ENCODE measurements at regions not wholly inside any gene's neighbourhood (a gene's known extent, or its start where the extent isn't known, plus 50 kb on each side); places are given as distances from the start of the nearest gene placed in this dataset.

DNA sequence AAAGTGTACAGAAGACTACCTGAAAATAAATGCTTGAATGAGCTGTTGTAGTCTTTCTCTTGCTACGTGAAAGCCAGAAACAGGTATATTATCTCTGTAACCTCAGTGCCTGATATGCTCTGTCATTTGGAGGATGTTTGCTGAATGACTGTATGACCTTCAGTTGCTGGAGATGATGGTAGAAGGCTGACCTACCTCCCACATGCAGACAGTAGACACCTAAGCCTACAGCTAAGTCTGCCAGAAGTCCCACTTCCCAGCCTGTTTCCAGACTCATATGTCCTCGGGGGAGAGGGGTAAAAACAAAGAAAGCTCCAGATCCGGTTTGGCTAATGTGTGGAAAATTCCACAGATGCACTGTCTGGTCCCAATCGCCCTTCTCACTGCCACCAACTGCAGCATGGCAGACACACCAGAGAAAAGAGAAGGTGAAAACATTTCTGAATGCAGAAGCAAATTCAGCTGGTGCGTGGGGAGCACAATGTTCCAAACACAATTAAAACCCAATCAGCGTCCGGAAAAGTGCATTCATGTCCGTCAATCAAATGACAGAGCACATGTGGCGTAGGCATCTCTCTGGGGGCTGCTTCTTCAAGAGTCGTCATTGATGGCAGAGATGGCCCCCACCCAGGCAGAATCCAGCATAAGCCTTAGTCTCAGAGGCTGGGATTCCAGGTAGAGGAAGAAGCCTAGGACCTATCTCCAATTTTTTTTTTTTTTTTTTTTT is 76.3 kb upstream of the TBX3 start:
- no peak for DNase-seq (ENCODE audit: low read depth)
- no peak overlapping the region for H3K4me3 ChIP-seq (ENCODE audit: low read depth, low read length)
- H3K27me3 ChIP-seq (ENCODE audit: control insufficient read depth, insufficient read depth, low read length) = no peaks in the 10 kb centered on the region
- no peaks in the 10 kb centered on the region for H3K36me3 ChIP-seq (ENCODE audit: control insufficient read depth, insufficient read depth, low read length)
- TF ChIP-seq, protein P1, sequence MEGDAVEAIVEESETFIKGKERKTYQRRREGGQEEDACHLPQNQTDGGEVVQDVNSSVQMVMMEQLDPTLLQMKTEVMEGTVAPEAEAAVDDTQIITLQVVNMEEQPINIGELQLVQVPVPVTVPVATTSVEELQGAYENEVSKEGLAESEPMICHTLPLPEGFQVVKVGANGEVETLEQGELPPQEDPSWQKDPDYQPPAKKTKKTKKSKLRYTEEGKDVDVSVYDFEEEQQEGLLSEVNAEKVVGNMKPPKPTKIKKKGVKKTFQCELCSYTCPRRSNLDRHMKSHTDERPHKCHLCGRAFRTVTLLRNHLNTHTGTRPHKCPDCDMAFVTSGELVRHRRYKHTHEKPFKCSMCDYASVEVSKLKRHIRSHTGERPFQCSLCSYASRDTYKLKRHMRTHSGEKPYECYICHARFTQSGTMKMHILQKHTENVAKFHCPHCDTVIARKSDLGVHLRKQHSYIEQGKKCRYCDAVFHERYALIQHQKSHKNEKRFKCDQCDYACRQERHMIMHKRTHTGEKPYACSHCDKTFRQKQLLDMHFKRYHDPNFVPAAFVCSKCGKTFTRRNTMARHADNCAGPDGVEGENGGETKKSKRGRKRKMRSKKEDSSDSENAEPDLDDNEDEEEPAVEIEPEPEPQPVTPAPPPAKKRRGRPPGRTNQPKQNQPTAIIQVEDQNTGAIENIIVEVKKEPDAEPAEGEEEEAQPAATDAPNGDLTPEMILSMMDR (IDR thresholded peaks at IDR 0.05; ENCODE audit: insufficient read depth, low read length, poor library complexity, severe bottlenecking) = no peak

DNA sequence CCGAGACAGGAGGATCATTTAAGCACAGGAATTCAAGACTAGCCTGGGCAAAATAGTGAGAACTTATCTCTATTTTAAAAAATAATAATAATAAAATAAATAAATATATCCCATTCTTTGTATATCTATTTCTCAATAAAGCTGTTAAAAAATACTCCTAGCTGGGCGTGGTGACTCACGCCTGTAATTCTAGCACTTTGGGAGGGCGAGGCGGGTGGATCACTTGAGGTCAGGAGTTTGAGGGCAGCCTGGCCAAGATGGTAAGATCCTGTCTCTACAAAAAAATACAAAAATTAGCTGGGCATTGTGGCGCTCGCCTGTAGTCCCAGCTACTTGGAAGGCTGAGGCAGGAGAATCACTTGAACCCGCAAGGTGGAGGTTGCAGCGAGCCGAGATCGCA is 75.7 kb upstream of the TBX3 start:
- H3K4me3 ChIP-seq (ENCODE audit: low read depth, low read length) = no peak overlapping the region

DNA sequence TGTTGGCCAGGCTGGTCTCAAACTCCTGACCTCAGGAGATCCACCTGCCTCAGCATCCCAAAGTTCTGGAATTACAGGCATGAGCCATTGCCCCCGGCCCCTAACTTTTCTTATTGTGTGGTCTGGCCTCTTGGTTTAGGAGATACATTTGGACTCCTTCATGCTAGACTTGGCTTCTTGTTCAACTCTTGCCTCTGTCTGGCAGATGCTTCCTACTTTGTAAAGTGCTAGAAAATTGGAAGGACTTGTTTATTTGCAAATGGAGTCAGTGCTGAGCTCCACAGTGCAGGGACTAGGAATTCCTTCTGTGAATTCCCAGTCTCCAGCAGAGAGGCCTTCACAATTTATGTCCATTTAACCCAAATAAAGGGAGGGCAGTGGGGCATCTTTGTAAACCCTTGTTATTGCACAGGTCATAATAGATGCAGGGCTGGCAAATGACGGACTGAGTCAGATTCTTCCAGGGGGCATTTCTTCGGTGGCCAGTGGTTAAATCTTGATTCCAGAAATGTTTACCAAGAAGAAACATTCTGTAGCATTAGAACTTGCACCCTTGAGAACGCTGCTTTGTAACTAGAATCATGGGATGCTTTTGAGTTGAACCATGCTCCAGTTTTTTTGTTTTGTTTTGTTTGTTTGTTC is 73.8 kb upstream of the TBX3 start:
- Histone ChIP-seq H3K4me3 (ENCODE audit: low read depth, low read length) (no peak overlapping the region), H3K27me3 (ENCODE audit: control insufficient read depth, insufficient read depth, low read length) (no peaks in the 10 kb centered on the region), H3K36me3 (ENCODE audit: control insufficient read depth, insufficient read depth, low read length) (no peaks in the 10 kb centered on the region)
- no peak for DNase-seq (ENCODE audit: low read depth)
- TF ChIP-seq, protein P1 (IDR thresholded peaks at IDR 0.05; ENCODE audit: insufficient read depth, low read length, poor library complexity, severe bottlenecking) = no peak

More for the DNA sequence above, 75.7 kb upstream of the TBX3 start:
- no peak for DNase-seq (ENCODE audit: low read depth)
- TF ChIP-seq, protein P1 (IDR thresholded peaks at IDR 0.05; ENCODE audit: insufficient read depth, low read length, poor library complexity, severe bottlenecking) = no peak
- no peaks in the 10 kb centered on the region for H3K36me3 ChIP-seq (ENCODE audit: control insufficient read depth, insufficient read depth, low read length)
- H3K27me3 ChIP-seq (ENCODE audit: control insufficient read depth, insufficient read depth, low read length) = no peaks in the 10 kb centered on the region

DNA sequence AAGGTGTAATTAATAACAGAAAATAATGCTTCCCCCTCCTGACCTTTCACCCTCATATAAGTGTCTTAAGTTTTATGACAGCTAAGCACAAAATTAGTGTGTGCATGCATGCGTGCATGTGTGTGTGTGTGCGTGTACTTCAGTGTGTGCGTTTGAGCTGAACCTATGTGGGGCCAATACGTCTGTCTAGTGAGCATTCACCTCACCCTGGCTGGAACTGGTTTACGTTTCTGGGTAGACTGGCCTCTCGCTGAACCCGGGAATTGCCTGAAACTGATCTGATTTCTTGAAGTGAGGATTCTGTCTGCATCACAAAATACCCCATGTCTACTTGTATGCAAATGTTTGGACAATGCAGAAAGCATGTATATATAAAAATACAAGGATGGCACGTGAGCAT is 68.2 kb upstream of the TBX3 start:
- DNase-seq (ENCODE audit: low read depth) = no peak
- TF ChIP-seq, protein P1 (IDR thresholded peaks at IDR 0.05; ENCODE audit: insufficient read depth, low read length, poor library complexity, severe bottlenecking) = no peak
- no peaks in the 10 kb centered on the region for H3K27me3 ChIP-seq (ENCODE audit: control insufficient read depth, insufficient read depth, low read length)
- no peak overlapping the region for H3K4me3 ChIP-seq (ENCODE audit: low read depth, low read length)
- H3K36me3 ChIP-seq (ENCODE audit: control insufficient read depth, insufficient read depth, low read length) = no peaks in the 10 kb centered on the region

DNA sequence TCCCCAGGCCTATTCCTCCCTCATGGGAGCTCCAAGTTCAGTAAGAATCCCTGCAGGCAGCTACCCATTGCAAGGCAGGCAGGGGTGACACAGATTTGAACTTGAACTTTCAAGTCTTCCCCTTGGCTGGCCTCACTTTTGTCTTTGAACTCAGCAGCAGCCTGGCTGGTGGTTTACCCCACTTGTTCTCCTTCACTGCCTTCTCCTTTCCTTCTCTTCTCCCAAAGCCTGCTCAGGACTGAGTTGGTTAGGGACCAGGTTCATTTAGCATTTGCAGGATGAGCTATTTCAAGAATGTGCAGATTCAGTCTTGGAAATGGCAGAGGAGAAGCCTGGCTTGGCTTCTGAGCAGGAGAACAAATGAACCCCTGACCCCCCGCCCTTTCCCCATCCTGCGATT is 67.7 kb upstream of the TBX3 start:
- no peak overlapping the region for H3K4me3 ChIP-seq (ENCODE audit: low read depth, low read length)
- H3K36me3 ChIP-seq (ENCODE audit: control insufficient read depth, insufficient read depth, low read length) = no peaks in the 10 kb centered on the region
- H3K27me3 ChIP-seq (ENCODE audit: control insufficient read depth, insufficient read depth, low read length) = no peaks in the 10 kb centered on the region
- TF ChIP-seq, protein P1 (IDR thresholded peaks at IDR 0.05; ENCODE audit: insufficient read depth, low read length, poor library complexity, severe bottlenecking) = no peak
- DNase-seq (ENCODE audit: low read depth) = no peak

Measured in kidney epithelial cell (primary cell).